Hepatocyte (in vitro differentiated cells): ENCODE measurements at regions not wholly inside any gene's neighbourhood (a gene's known extent, or its start where the extent isn't known, plus 50 kb on each side); places are given as distances from the start of the nearest gene placed in this dataset.

ENCODE experiments used
- DNase-seq: peaks from one replicate; pipeline ENCODE4 v3.0.0-alpha.2; 2016; ENCODE audit warnings: low spot score
- H2AFZ ChIP-seq: fragments of 200-600 bp; sonication (generic); 2 replicates; pipeline ENCODE4 v1.6.0; 2016; ENCODE audit warnings: antibody characterized with exemption, mild to moderate bottlenecking
- H3K27ac ChIP-seq: fragments of 200-600 bp; sonication (generic); 2 replicates; pipeline ENCODE4 v1.5.1; 2016; ENCODE audit warnings: mild to moderate bottlenecking
- H3K27me3 ChIP-seq: fragments of 200-600 bp; sonication (generic); 2 replicates; pipeline ENCODE4 v1.6.1; 2016
- H3K36me3 ChIP-seq: fragments of 200-600 bp; sonication (generic); replicated peaks from 2 replicates; pipeline ENCODE4 v1.5.1; 2016; ENCODE audit warnings: low read depth; ENCODE audit not compliant: insufficient read depth
- H3K4me1 ChIP-seq: fragments of 200-600 bp; sonication (generic); 2 replicates; pipeline ENCODE4 v1.5.1; 2016; ENCODE audit warnings: mild to moderate bottlenecking, moderate library complexity; ENCODE audit not compliant: insufficient read depth
- H3K4me2 ChIP-seq: fragments of 200-600 bp; sonication (generic); 2 replicates; pipeline ENCODE4 v1.6.0; 2016
- H3K4me3 ChIP-seq: fragments of 200-600 bp; sonication (generic); 2 replicates; pipeline ENCODE4 v1.5.1; 2016; ENCODE audit warnings: mild to moderate bottlenecking
- H3K79me2 ChIP-seq: fragments of 200-600 bp; sonication (generic); 2 replicates; pipeline ENCODE4 v1.6.0; 2017; ENCODE audit warnings: mild to moderate bottlenecking
- H3K9me2 ChIP-seq: fragments of 200-600 bp; sonication (generic); replicated peaks from 2 replicates; pipeline ENCODE4 v1.6.0; 2017; ENCODE audit warnings: mild to moderate bottlenecking; ENCODE audit not compliant: insufficient read depth
- H3K9me3 ChIP-seq: fragments of 200-600 bp; sonication (generic); 2 replicates; pipeline ENCODE4 v1.5.1; 2016; ENCODE audit warnings: low read depth, mild to moderate bottlenecking
- H4K20me1 ChIP-seq: fragments of 200-600 bp; sonication (generic); 2 replicates; pipeline ENCODE4 v1.6.0; 2016; ENCODE audit warnings: mild to moderate bottlenecking; ENCODE audit not compliant: insufficient read depth, poor library complexity, severe bottlenecking
- EZH2 ChIP-seq: fragments of 200-600 bp; sonication (generic); IDR thresholded peaks from 2 replicates; pipeline ENCODE4 v1.6.1; 2016; ENCODE audit warnings: antibody characterized with exemption, mild to moderate bottlenecking, borderline replicate concordance
- EZH2phosphoT487 ChIP-seq: fragments of 200-600 bp; sonication (generic); IDR thresholded peaks from one replicate; pipeline ENCODE4 v1.6.1; 2018; ENCODE audit warnings: antibody characterized with exemption, mild to moderate bottlenecking, low read depth, moderate library complexity; ENCODE audit not compliant: unreplicated experiment, severe bottlenecking
- WGBS: methylation state at CpG from one replicate; pipeline ENCODE4 v1.1.6; 2016; ENCODE audit warnings: low lambda C conversion rate; ENCODE audit errors: missing lambda C conversion rate; 5-methylcytosine and 5-hydroxymethylcytosine counted together
- TF ChIP-seq, protein P1 (sequence below): fragments of 200-600 bp; sonication (generic); IDR thresholded peaks from 2 replicates; pipeline ENCODE4 v1.5.1; 2016; ENCODE audit warnings: antibody characterized with exemption, mild to moderate bottlenecking; ENCODE audit not compliant: poor library complexity

DNA sequence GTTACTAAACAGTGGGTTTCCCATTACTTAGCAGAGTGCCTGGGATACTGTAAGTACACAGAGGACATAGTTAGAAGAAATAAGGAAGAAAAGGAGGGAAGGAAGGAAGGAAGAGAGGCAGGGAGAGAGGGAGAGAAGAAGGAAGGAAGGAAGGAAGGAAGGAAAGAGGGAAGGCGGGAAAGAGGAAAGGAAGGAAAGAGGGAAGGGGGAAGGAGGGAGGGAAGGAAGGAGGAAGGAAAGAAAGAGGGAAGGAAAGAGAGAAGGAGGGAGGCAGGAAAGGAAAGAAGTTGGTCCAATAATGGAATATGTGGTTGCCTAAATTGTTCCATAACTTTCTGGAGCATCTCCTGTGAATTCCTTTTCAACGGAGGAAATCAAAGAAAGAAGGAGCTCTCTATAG, 1230.4 kb downstream of the AACS start:
- Histone ChIP-seq H3K9me3 (no peaks in the 10 kb centered on the region), H3K27ac (no peak overlapping the region), H4K20me1 (no peaks in the 10 kb centered on the region), H3K9me2 (no peaks in the 10 kb centered on the region), H3K4me2 (no peak overlapping the region), H3K79me2 (no peaks in the 10 kb centered on the region), H2AFZ (no peak overlapping the region), H3K4me3 (no peak overlapping the region), H3K27me3 (no peaks in the 10 kb centered on the region), H3K36me3 (no peaks in the 10 kb centered on the region), H3K4me1 (no peaks in the 10 kb centered on the region)
- WGBS: 100% methylated on average over 2 of the region's 2 CpGs
- DNase-seq: no peak
- TF ChIP-seq EZH2: no peak
- TF ChIP-seq, protein P1, sequence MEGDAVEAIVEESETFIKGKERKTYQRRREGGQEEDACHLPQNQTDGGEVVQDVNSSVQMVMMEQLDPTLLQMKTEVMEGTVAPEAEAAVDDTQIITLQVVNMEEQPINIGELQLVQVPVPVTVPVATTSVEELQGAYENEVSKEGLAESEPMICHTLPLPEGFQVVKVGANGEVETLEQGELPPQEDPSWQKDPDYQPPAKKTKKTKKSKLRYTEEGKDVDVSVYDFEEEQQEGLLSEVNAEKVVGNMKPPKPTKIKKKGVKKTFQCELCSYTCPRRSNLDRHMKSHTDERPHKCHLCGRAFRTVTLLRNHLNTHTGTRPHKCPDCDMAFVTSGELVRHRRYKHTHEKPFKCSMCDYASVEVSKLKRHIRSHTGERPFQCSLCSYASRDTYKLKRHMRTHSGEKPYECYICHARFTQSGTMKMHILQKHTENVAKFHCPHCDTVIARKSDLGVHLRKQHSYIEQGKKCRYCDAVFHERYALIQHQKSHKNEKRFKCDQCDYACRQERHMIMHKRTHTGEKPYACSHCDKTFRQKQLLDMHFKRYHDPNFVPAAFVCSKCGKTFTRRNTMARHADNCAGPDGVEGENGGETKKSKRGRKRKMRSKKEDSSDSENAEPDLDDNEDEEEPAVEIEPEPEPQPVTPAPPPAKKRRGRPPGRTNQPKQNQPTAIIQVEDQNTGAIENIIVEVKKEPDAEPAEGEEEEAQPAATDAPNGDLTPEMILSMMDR: no peak
- TF ChIP-seq EZH2phosphoT487: no peak

DNA sequence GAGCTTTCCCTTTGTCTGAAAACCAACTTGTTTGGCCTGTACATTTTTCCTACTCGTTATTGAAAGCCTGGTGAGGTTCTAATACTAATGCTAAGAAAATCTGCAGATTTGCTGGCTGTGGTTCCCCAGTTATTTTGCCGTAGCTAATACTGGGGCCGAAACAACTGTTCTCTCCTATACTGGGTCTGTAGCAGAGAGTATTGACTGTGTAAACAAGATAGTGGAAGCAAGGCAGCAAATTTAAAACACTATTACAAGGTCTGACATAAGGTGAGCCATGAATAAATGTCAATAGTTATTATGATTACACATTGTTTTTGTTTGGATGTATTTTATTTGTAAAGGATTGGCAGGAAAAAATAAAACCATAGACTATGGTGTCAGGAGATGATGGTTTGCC, 1244.0 kb downstream of the AACS start:
- 66% methylated on average over 3 of the region's 3 CpGs for whole genome bisulfite sequencing

DNA sequence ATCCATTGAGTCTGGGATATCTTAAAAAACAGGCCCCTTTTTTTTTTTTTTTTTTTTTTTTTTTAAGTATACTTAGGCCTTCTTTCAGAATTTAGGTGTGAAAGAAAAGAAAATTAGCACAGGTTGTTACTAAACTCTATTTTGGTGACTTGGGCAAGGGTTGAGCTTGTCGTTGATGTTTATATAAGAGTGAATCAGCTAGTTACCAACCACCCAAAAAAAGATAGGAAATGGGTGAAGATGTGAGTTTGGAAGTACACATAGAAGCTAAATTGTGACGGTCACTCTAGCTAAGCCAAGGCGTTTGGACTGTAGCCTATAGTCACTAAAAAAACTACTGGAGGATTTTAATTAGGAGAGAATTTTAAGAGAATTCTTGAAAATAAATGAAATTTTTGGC, 1247.2 kb downstream of the AACS start:
- TF ChIP-seq, protein P1: no peak
- TF ChIP-seq EZH2phosphoT487 (no peak), EZH2 (no peak)
- 81% methylated on average over 3 of the region's 3 CpGs for WGBS
- no peaks in the 10 kb centered on the region for H4K20me1 ChIP-seq
- no peaks in the 10 kb centered on the region for H3K36me3 ChIP-seq
- no peaks in the 10 kb centered on the region for H3K9me3 ChIP-seq
- no peak for DNase-seq
- no peaks in the 10 kb centered on the region for H3K4me1 ChIP-seq
- no peaks in the 10 kb centered on the region for H3K79me2 ChIP-seq
- H3K4me2 ChIP-seq: no peak overlapping the region
- no peaks in the 10 kb centered on the region for H3K27me3 ChIP-seq
- no peak overlapping the region for H2AFZ ChIP-seq
- no peak overlapping the region for H3K4me3 ChIP-seq
- H3K9me2 ChIP-seq: no peaks in the 10 kb centered on the region
- no peak overlapping the region for H3K27ac ChIP-seq

More for the DNA sequence above, 1244.0 kb downstream of the AACS start:
- Histone ChIP-seq H4K20me1 (no peaks in the 10 kb centered on the region), H3K9me2 (no peaks in the 10 kb centered on the region), H3K79me2 (no peaks in the 10 kb centered on the region), H3K4me2 (no peak overlapping the region), H3K27me3 (no peaks in the 10 kb centered on the region), H3K4me1 (no peaks in the 10 kb centered on the region), H3K36me3 (no peaks in the 10 kb centered on the region), H2AFZ (no peak overlapping the region), H3K9me3 (no peaks in the 10 kb centered on the region), H3K27ac (no peak overlapping the region), H3K4me3 (no peak overlapping the region)
- no peak for DNase-seq
- no peak for TF ChIP-seq EZH2phosphoT487

GRCh38 chr12:126316411-126316810, 1251.2 kb downstream of the AACS start:
- H3K4me3 ChIP-seq: no peak overlapping the region
- H4K20me1 ChIP-seq: no peaks in the 10 kb centered on the region
- no peak overlapping the region for H3K27ac ChIP-seq
- H3K4me2 ChIP-seq: no peak overlapping the region
- WGBS: 59% methylated on average over 3 of the region's 3 CpGs
- no peak for TF ChIP-seq EZH2phosphoT487
- no peak for TF ChIP-seq EZH2
- TF ChIP-seq, protein P1: no peak
- no peaks in the 10 kb centered on the region for H3K9me3 ChIP-seq
- no peaks in the 10 kb centered on the region for H3K79me2 ChIP-seq
- H3K36me3 ChIP-seq: no peaks in the 10 kb centered on the region
- H3K9me2 ChIP-seq: no peaks in the 10 kb centered on the region
- no peaks in the 10 kb centered on the region for H3K4me1 ChIP-seq
- no peak for DNase-seq
- no peak overlapping the region for H2AFZ ChIP-seq
- no peaks in the 10 kb centered on the region for H3K27me3 ChIP-seq
